Keratinocyte (primary cell): ENCODE measurements at regions not wholly inside any gene's neighbourhood (a gene's known extent, or its start where the extent isn't known, plus 50 kb on each side); places are given as distances from the start of the nearest gene placed in this dataset.
A peak's percentile ranks its signal among the peaks of the same experiment; 100 is the strongest.

ENCODE experiments used
- DNase-seq: peaks from one replicate; pipeline ENCODE4 v3.0.0-alpha.2; 2011; ENCODE audit warnings: low read depth, missing footprints, low spot score
- FAIRE-seq: peaks from 2 replicates; lab custom pipeline; 2011; peaks lifted over from hg19 to GRCh38; lab: Jason Lieb, UNC
- H2AFZ ChIP-seq: 2 replicates; pipeline ENCODE4 v1.6.0; 2012; ENCODE audit warnings: low read length, control low read depth, inconsistent platforms; ENCODE audit not compliant: control insufficient read depth
- H3K27ac ChIP-seq: 2 replicates; pipeline ENCODE4 v1.5.1; 2011; ENCODE audit warnings: low read length; ENCODE audit not compliant: control insufficient read depth, insufficient read depth
- H3K27me3 ChIP-seq: 3 replicates; pipeline ENCODE4 v1.6.0; 2011; ENCODE audit warnings: low read length; ENCODE audit not compliant: control insufficient read depth, insufficient read depth; ENCODE audit errors: extremely low read depth
- H3K36me3 ChIP-seq, 2 experiments: 2 replicates in 1 of 2; 3 replicates in 1 of 2; pipeline ENCODE4 v1.5.1; 2011; ENCODE audit warnings: low read length in 2 of 2, mild to moderate bottlenecking in 1 of 2; ENCODE audit not compliant: control insufficient read depth in 2 of 2, insufficient read depth in 2 of 2; ENCODE audit errors: extremely low read depth in 1 of 2
- H3K4me1 ChIP-seq: 3 replicates; pipeline ENCODE4 v1.5.1; 2011; ENCODE audit warnings: low read length; ENCODE audit not compliant: control insufficient read depth, insufficient read depth; ENCODE audit errors: extremely low read depth
- H3K4me2 ChIP-seq: 3 replicates; pipeline ENCODE4 v1.6.0; 2011; ENCODE audit warnings: low read depth, low read length; ENCODE audit not compliant: control insufficient read depth, insufficient read depth; ENCODE audit errors: extremely low read depth
- H3K4me3 ChIP-seq, 3 experiments: fragments of 200-600 bp in 1 of 3; sonication (generic) in 1 of 3; 2 replicates in 2 of 3; 3 replicates in 1 of 3; pipeline ENCODE4 v1.5.1; 2011 to 2016; ENCODE audit warnings: low read length in 3 of 3, mild to moderate bottlenecking in 3 of 3, control low read depth in 2 of 3, inconsistent platforms in 1 of 3, low read depth in 1 of 3, mixed read lengths in 1 of 3, mixed run types in 1 of 3, moderate library complexity in 1 of 3; ENCODE audit not compliant: control insufficient read depth in 2 of 3, insufficient read depth in 2 of 3; ENCODE audit errors: extremely low read depth in 1 of 3
- H3K79me2 ChIP-seq: 2 replicates; pipeline ENCODE4 v1.6.0; 2012; ENCODE audit warnings: low read length; ENCODE audit not compliant: control insufficient read depth, insufficient read depth
- H3K9ac ChIP-seq: 3 replicates; pipeline ENCODE4 v1.6.0; 2011; ENCODE audit warnings: low read length; ENCODE audit not compliant: control insufficient read depth, insufficient read depth; ENCODE audit errors: extremely low read depth
- H3K9me1 ChIP-seq: 3 replicates; pipeline ENCODE4 v1.6.0; 2011; ENCODE audit warnings: low read length; ENCODE audit not compliant: control insufficient read depth, insufficient read depth; ENCODE audit errors: extremely low read depth
- H3K9me3 ChIP-seq: 2 replicates; pipeline ENCODE4 v1.5.1; 2012; ENCODE audit warnings: low read depth, low read length; ENCODE audit not compliant: control insufficient read depth
- H4K20me1 ChIP-seq: 3 replicates; pipeline ENCODE4 v1.6.0; 2011; ENCODE audit warnings: low read length; ENCODE audit not compliant: control insufficient read depth, insufficient read depth; ENCODE audit errors: extremely low read depth
- CTCF ChIP-seq, 3 experiments: IDR thresholded peaks in 1 of 3; conservative IDR thresholded peaks in 1 of 3; optimal IDR thresholded peaks in 1 of 3; 2 replicates in 2 of 3; 3 replicates in 1 of 3; pipeline versions ENCODE3 to v1.5.1; 2011; ENCODE audit warnings: low read length in 3 of 3, mild to moderate bottlenecking in 3 of 3, moderate library complexity in 2 of 3, control low read depth in 1 of 3, inconsistent platforms in 1 of 3; ENCODE audit not compliant: insufficient read depth in 2 of 3; ENCODE audit errors: extremely low read depth in 1 of 3
- EZH2 ChIP-seq: IDR thresholded peaks from one replicate; pipeline ENCODE4 v1.6.1; 2012; ENCODE audit warnings: inconsistent platforms, mild to moderate bottlenecking, low read length, moderate library complexity
- dilution Hi-C: fragments of 300-500 bp; cut with MboI; formaldehyde crosslinking; loops from one replicate; pipeline ENCODE4 v1.7.0; 2020; ENCODE audit warnings: low sequenced_read_pairs; ENCODE audit not compliant: extremely low pct_ligation_motif_present

GRCh38 chr2:59217360-59217759, 976.2 kb upstream of the FANCL start:
- H3K27me3 ChIP-seq = no peaks in the 10 kb centered on the region
- no peak for TF ChIP-seq CTCF (optimal IDR thresholded peaks at IDR 0.05 in 1 of 3, IDR thresholded peaks at IDR 0.05 in 1 of 3, conservative IDR thresholded peaks at IDR 0.05 in 1 of 3; ENCODE audit: extremely low read depth in 1 of 3, insufficient read depth in 2 of 3, low read length in 3 of 3)
- TF ChIP-seq EZH2 = no peak
- no peak overlapping the region for H3K4me2 ChIP-seq
- no peak overlapping the region for H3K9ac ChIP-seq
- H3K79me2 ChIP-seq = no peaks in the 10 kb centered on the region
- H4K20me1 ChIP-seq = no peaks in the 10 kb centered on the region
- no peak overlapping the region for H3K4me3 ChIP-seq
- H3K36me3 ChIP-seq = no peaks in the 10 kb centered on the region
- H3K27ac ChIP-seq = no peak overlapping the region
- dilution Hi-C loops = no loop called here
- H2AFZ ChIP-seq = no peak overlapping the region
- no peaks in the 10 kb centered on the region for H3K9me3 ChIP-seq
- DNase-seq (no peak), FAIRE-seq (no peak)
- no peaks in the 10 kb centered on the region for H3K4me1 ChIP-seq
- H3K9me1 ChIP-seq = no peaks in the 10 kb centered on the region

GRCh38 chr2:59206361-59206760, 965.2 kb upstream of the FANCL start:
- Histone ChIP-seq H2AFZ (peak overlapping the region; percentile 78), H3K4me1 (peaks cover 4% of the 10 kb centered on the region), H3K79me2 (no peaks in the 10 kb centered on the region), H3K36me3 (no peaks in the 10 kb centered on the region), H3K9me3 (no peaks in the 10 kb centered on the region), H4K20me1 (no peaks in the 10 kb centered on the region), H3K27ac (peak overlapping the region; percentile 11), H3K9ac (no peak overlapping the region), H3K9me1 (no peaks in the 10 kb centered on the region), H3K4me3 (no peak overlapping the region), H3K27me3 (no peaks in the 10 kb centered on the region), H3K4me2 (peak overlapping the region; percentile 57)
- TF ChIP-seq EZH2 (no peak), CTCF (optimal IDR thresholded peaks at IDR 0.05 in 1 of 3, IDR thresholded peaks at IDR 0.05 in 1 of 3, conservative IDR thresholded peaks at IDR 0.05 in 1 of 3; ENCODE audit: extremely low read depth in 1 of 3, insufficient read depth in 2 of 3, low read length in 3 of 3) (no peak)
- DNase-seq = peak; percentile 1
- dilution Hi-C loops = no loop called here
- FAIRE-seq = peak; percentile 76
